ENCODE measurements at regions not wholly inside any gene's neighbourhood (a gene's known extent, or its start where the extent isn't known, plus 50 kb on each side); places are given as distances from the start of the nearest gene placed in this dataset.

- DNase-seq: no peak
- no peak for TF ChIP-seq CTCF (IDR thresholded peaks at IDR 0.05; ENCODE audit: low read depth, low read length)
These were observed 671.0 kb upstream of the ACVR2A start for GRCh38 chr2:147173798-147174197.

GRCh38 chr2:147173189-147173581 is 671.6 kb upstream of the ACVR2A start:
- no peaks in the 10 kb centered on the region for H3K36me3 ChIP-seq
- H3K4me3 ChIP-seq (ENCODE audit: low read depth, low read length): no peak overlapping the region
- DNase-seq: no peak
- no peak overlapping the region for H3K27ac ChIP-seq
- no peak for TF ChIP-seq CTCF (IDR thresholded peaks at IDR 0.05; ENCODE audit: low read depth, low read length)
- H3K9me3 ChIP-seq (ENCODE audit: severe bottlenecking): no peaks in the 10 kb centered on the region
- H3K27me3 ChIP-seq (ENCODE audit: insufficient read depth, low read depth, severe bottlenecking): no peaks in the 10 kb centered on the region

More at GRCh38 chr2:147173798-147174197, 671.0 kb upstream of the ACVR2A start:
- H3K9me3 ChIP-seq (ENCODE audit: severe bottlenecking): no peaks in the 10 kb centered on the region
- no peaks in the 10 kb centered on the region for H3K27me3 ChIP-seq (ENCODE audit: insufficient read depth, low read depth, severe bottlenecking)
- no peak overlapping the region for H3K27ac ChIP-seq
- no peaks in the 10 kb centered on the region for H3K36me3 ChIP-seq
- no peak overlapping the region for H3K4me3 ChIP-seq (ENCODE audit: low read depth, low read length)

- no peak for DNase-seq
- H3K9me3 ChIP-seq (ENCODE audit: severe bottlenecking): no peaks in the 10 kb centered on the region
- H3K4me3 ChIP-seq (ENCODE audit: low read depth, low read length): no peak overlapping the region
- H3K36me3 ChIP-seq: no peaks in the 10 kb centered on the region
- no peak overlapping the region for H3K27ac ChIP-seq
- no peak for TF ChIP-seq CTCF (IDR thresholded peaks at IDR 0.05; ENCODE audit: low read depth, low read length)
- H3K27me3 ChIP-seq (ENCODE audit: insufficient read depth, low read depth, severe bottlenecking): no peaks in the 10 kb centered on the region
These were observed 672.2 kb upstream of the ACVR2A start for GRCh38 chr2:147172493-147173188.

GRCh38 chr2:147171941-147172340 is 672.9 kb upstream of the ACVR2A start:
- H3K4me3 ChIP-seq (ENCODE audit: low read depth, low read length): no peak overlapping the region
- H3K36me3 ChIP-seq: no peaks in the 10 kb centered on the region
- no peak for DNase-seq
- no peaks in the 10 kb centered on the region for H3K27me3 ChIP-seq (ENCODE audit: insufficient read depth, low read depth, severe bottlenecking)
- TF ChIP-seq CTCF (IDR thresholded peaks at IDR 0.05; ENCODE audit: low read depth, low read length): no peak
- H3K9me3 ChIP-seq (ENCODE audit: severe bottlenecking): no peaks in the 10 kb centered on the region
- H3K27ac ChIP-seq: no peak overlapping the region

GRCh38 chr2:147170932-147171331 is 673.9 kb upstream of the ACVR2A start:
- no peak for DNase-seq
- Histone ChIP-seq H3K36me3 (no peaks in the 10 kb centered on the region), H3K27me3 (ENCODE audit: insufficient read depth, low read depth, severe bottlenecking) (no peaks in the 10 kb centered on the region), H3K4me3 (ENCODE audit: low read depth, low read length) (no peak overlapping the region), H3K27ac (no peak overlapping the region), H3K9me3 (ENCODE audit: severe bottlenecking) (no peaks in the 10 kb centered on the region)
- no peak for TF ChIP-seq CTCF (IDR thresholded peaks at IDR 0.05; ENCODE audit: low read depth, low read length)

All from WERI-Rb-1 (cell line).